ENCODE measurements at regions not wholly inside any gene's neighbourhood (a gene's known extent, or its start where the extent isn't known, plus 50 kb on each side); places are given as distances from the start of the nearest gene placed in this dataset.

- TF ChIP-seq, protein P1, sequence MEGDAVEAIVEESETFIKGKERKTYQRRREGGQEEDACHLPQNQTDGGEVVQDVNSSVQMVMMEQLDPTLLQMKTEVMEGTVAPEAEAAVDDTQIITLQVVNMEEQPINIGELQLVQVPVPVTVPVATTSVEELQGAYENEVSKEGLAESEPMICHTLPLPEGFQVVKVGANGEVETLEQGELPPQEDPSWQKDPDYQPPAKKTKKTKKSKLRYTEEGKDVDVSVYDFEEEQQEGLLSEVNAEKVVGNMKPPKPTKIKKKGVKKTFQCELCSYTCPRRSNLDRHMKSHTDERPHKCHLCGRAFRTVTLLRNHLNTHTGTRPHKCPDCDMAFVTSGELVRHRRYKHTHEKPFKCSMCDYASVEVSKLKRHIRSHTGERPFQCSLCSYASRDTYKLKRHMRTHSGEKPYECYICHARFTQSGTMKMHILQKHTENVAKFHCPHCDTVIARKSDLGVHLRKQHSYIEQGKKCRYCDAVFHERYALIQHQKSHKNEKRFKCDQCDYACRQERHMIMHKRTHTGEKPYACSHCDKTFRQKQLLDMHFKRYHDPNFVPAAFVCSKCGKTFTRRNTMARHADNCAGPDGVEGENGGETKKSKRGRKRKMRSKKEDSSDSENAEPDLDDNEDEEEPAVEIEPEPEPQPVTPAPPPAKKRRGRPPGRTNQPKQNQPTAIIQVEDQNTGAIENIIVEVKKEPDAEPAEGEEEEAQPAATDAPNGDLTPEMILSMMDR (conservative IDR thresholded peaks at IDR 0.05), result no peak
- no peak for TF ChIP-seq EZH2 (IDR thresholded peaks at IDR 0.05; ENCODE audit: low read depth)
Measured at GRCh38 chr2:121969166-121969565, 213.7 kb downstream of the TSN start.

Measured in PC-9 (cell line).